DMS114 treated with DMSO at 0.1 percent for 48 hours (cell line): ENCODE measurements at regions not wholly inside any gene's neighbourhood (a gene's known extent, or its start where the extent isn't known, plus 50 kb on each side); places are given as distances from the start of the nearest gene placed in this dataset.
"Not testable (repeated sequence)": the region's sequence is repeated elsewhere in the genome, so short reads cannot be mapped to it uniquely, and the experiment has no call there.

Experiments used
- DNase-seq: peaks from one replicate; lab custom pipeline; 2025; ENCODE audit not compliant: unreplicated experiment; lab: John Stamatoyannopoulos, UW

GRCh38 chr5:106397700-106398099 is 1273.0 kb downstream of the EFNA5 start:
- no peak for DNase-seq

GRCh38 chr5:106393276-106393675 is 1277.5 kb downstream of the EFNA5 start:
- DNase-seq = no peak

GRCh38 chr5:106392766-106393165 is 1278.0 kb downstream of the EFNA5 start:
- DNase-seq = no peak

- DNase-seq = not testable (repeated sequence)
These were observed 1283.0 kb downstream of the EFNA5 start for GRCh38 chr5:106387767-106388166.

- DNase-seq = no peak
These were observed 1284.5 kb downstream of the EFNA5 start for GRCh38 chr5:106386287-106386686.

- DNase-seq = no peak
These were observed 1290.0 kb downstream of the EFNA5 start for GRCh38 chr5:106380736-106381135.

GRCh38 chr5:106376522-106376921 is 1294.2 kb downstream of the EFNA5 start:
- DNase-seq = no peak

- DNase-seq = no peak
These were observed 1295.8 kb downstream of the EFNA5 start for GRCh38 chr5:106374956-106375355.

GRCh38 chr5:106368021-106368420 is 1302.7 kb downstream of the EFNA5 start:
- DNase-seq = no peak

- no peak for DNase-seq
These were observed 1303.5 kb downstream of the EFNA5 start for GRCh38 chr5:106367281-106367680.

- DNase-seq = no peak
These were observed 1307.2 kb downstream of the EFNA5 start for GRCh38 chr5:106363578-106363977.

GRCh38 chr5:106361905-106362304 is 1308.8 kb downstream of the EFNA5 start:
- no peak for DNase-seq

- DNase-seq = no peak
These were observed 1339.3 kb downstream of the EFNA5 start for GRCh38 chr5:106331415-106331814.

- no peak for DNase-seq
These were observed 1346.4 kb downstream of the EFNA5 start for GRCh38 chr5:106324356-106324755.

GRCh38 chr5:106321242-106321641 is 1349.5 kb downstream of the EFNA5 start:
- DNase-seq = no peak

- no peak for DNase-seq
These were observed 1356.4 kb downstream of the EFNA5 start for GRCh38 chr5:106314221-106314824.

- DNase-seq = no peak
These were observed 1358.4 kb downstream of the EFNA5 start for GRCh38 chr5:106312360-106312759.

GRCh38 chr5:106311230-106311915 is 1359.4 kb downstream of the EFNA5 start:
- DNase-seq = no peak

GRCh38 chr5:106307265-106307664 is 1363.5 kb downstream of the EFNA5 start:
- DNase-seq = no peak

GRCh38 chr5:106306313-106307028 is 1364.3 kb downstream of the EFNA5 start:
- DNase-seq = no peak

GRCh38 chr5:106303911-106304310 is 1366.8 kb downstream of the EFNA5 start:
- DNase-seq = no peak

- no peak for DNase-seq
These were observed 1378.1 kb downstream of the EFNA5 start for GRCh38 chr5:106292654-106293053.
